GM18868 (cell line): ENCODE measurements at regions not wholly inside any gene's neighbourhood (a gene's known extent, or its start where the extent isn't known, plus 50 kb on each side); places are given as distances from the start of the nearest gene placed in this dataset.
"Not testable (repeated sequence)": the region's sequence is repeated elsewhere in the genome, so short reads cannot be mapped to it uniquely, and the experiment has no call there.

Experiments
- ATAC-seq: cut with Tn5 transposase; IDR thresholded peaks from one replicate; pipeline ENCODE4 v1.9.1; 2021; ENCODE audit warnings: mild to moderate bottlenecking, moderate library complexity; ENCODE audit not compliant: unreplicated experiment

DNA sequence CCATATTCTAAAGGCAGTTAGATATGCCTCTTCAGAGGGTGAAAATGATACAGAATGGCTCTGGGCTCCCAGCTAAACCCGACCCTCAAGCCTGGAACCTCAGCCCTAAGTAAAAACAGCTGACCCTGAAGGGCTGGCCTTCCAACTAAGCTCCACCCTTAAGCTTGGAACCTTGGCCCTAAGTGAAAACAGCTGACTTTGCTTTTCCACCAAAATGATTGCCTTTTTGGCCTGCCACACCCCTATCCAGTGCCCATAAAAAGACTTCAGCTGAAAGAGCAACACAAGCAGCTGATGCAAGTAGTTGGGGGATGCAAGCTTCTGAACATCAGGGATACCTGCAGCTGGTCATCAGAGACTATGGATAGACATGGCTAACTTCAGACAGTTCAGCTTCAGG lies 647.4 kb upstream of the SGCD start:
- ATAC-seq: no peak

DNA sequence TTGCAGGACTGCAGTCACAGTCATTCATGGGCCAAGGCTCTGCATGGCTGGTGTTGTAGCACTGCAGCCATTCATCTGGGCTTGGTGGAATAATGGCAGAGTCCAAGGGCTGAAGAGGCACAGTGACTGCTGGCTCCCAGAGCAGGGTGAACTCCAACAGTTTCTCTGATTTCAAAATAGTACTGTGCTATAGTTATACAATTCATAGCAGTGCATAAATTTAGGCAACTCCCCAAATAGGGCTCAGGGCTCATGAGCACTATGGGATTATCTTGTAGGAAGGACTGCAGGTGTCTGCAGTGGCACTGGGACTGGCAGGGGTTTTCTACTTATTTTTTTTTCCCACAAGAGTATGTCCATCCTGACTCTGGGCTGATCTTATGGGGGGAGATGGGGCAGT lies 642.5 kb upstream of the SGCD start:
- ATAC-seq: no peak

DNA sequence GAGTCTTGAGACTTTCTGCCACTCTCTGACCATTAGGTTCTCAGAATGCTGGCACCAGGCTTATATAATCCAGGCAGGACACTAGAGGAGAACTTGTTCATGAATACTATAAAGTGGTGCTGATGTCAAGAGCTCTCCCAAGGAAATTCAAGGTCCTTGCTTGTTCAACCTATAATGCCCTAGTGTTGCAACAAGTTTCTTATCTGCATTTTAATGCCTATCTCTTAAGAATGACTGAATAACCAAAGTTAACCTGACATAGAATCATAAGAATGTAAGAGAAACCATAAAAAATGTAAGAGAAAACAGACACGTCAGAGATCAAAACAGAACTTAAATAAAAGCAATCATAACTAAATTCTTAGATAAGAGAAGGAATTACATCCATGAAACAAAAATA lies 640.8 kb upstream of the SGCD start:
- ATAC-seq: no peak

DNA sequence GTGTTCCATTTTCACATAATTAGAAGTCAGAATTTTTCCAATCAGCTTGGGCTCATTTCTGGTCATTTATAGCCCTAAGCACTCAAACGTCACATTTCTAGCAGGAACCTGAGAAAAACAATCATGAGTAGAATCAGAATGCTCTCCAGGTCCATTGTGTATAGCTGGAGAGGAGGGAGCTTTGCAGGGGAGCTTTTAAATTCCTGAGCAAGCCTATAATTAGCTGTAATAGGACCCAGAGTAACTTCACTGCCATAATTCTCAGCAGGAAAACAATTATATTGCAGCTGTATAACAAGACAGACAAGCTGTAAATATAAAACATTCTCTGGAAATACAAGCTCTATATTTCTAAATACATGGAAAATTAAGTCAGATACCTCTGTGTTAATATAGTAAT lies 637.6 kb upstream of the SGCD start:
- no peak for ATAC-seq

DNA sequence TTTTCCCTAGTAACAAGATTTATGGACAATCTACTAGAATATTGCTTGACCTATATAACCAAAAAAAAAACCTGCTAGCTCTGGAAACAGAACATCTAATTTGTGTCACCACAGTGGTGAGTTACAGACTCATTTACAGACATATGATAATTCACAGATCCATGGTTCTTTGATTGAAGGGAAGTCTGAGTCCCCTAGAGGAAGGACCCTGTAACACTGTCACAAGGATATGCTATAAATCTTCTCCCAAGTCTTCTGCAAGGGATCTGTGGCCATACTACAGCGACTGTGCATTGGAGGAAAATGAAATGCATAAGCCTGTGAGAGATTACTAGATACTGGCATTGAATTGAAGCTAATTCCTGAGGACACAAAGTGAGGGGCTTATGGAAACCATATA lies 630.6 kb upstream of the SGCD start:
- no peak for ATAC-seq

DNA sequence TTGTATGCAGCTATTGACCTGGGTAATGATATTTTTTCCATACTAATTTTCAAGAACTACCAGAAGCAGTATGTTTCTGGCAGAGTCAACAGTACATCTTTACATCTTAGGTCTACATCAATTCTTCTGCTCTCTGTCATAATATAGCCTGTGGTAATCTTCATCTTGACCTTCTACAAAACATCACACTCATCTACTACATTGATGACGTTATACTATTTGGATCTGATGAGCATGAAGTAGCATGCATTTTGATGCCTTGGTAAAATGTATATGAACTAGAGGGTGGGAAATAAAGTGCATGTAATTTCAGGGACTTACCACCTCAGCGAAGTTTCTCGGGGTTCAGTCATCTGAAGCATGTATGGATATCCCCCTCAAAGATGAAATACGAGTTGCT lies 629.7 kb upstream of the SGCD start:
- ATAC-seq: no peak

DNA sequence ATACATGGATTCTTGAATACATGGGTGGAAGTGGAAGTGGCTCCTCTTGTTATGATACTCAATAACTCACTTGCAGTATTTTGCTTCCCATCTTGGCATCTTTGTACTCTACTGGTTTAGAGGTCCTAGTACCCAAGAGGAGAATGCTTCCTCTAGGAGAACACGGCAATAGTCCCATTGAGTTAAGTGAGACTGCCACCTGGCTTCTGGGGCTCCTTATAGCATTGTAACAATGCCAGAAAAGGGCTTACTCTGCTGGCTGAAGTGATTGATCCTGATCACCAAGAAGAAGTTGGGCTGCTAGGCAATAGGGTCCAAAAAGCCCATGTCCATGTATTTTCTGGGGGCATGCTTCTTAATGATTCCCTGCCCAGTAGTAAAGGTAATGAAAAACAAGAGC lies 627.6 kb upstream of the SGCD start:
- ATAC-seq: no peak

DNA sequence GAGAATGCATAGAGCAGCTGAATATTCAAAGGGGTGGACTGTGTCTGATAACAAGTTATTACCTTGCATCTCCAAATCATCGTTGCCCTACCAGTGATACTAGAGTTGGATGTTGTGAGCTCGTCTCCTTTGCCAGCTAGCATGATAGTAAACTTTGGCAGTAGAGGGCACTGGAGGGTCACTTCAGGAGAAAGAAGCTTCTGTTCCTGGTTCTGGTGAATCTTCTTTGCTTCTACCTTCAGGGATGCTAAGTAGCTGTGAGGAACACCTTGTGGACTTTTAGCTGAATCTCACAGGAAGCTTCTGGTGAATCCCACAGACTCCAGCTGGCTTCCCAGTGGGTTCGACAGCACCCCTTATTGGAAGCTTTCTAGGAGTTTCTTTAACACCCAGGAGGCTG lies 626.6 kb upstream of the SGCD start:
- no peak for ATAC-seq

DNA sequence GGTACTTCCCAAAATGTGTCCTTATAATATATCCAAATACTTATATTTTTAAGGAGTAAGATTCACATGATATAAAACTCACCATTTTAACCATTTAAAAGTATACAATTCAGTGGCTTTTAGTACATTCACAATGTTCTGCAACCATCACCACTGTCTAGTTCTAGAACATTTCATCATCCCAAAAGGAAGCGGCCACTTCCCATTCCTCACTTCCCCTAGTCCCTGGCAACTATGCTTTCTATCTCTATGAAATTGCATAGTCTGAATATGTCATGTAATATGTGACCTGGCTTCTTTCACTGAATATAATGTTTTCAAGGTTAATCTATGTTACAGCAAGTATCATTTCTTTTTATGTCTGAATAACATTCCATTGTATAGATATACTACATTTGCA lies 615.1 kb upstream of the SGCD start:
- no peak for ATAC-seq

DNA sequence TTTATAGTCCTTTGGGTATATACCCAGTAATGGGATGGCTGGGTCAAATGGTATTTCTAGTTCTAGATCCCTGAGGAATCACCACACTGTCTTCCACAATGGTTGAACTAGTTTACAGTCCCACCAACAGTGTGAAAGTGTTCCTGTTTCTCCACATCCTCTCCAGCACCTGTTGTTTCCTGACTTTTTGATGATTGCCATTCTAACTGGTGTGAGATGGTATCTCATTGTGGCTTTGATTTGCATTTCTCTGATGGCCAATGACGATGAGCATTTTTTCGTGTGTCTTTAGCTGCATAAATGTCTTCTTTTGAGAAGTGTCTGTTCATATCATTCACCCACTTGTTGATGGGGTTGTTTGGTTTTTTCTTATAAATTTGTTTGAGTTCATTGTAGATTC lies 612.5 kb upstream of the SGCD start:
- ATAC-seq: not testable (repeated sequence)

DNA sequence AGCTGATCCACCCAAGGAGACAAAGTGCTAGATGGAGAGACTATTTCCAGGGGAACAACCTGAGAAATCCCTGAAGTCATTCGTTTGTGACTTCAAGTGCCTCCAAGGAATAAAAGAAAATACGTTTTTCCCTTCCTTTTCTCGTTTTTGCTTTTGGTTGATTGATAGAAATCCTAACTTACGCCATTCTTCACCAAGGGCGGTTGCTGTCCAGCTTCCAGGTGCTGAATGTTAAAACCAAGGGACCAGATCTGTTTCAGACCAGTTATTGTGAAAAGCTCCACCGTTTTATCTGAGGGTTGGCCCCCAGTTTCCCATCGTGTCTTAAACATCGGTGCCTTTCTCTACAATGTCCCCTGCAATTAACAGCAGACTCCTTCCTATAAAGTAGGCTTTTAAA lies 600.7 kb upstream of the SGCD start:
- ATAC-seq: no peak

DNA sequence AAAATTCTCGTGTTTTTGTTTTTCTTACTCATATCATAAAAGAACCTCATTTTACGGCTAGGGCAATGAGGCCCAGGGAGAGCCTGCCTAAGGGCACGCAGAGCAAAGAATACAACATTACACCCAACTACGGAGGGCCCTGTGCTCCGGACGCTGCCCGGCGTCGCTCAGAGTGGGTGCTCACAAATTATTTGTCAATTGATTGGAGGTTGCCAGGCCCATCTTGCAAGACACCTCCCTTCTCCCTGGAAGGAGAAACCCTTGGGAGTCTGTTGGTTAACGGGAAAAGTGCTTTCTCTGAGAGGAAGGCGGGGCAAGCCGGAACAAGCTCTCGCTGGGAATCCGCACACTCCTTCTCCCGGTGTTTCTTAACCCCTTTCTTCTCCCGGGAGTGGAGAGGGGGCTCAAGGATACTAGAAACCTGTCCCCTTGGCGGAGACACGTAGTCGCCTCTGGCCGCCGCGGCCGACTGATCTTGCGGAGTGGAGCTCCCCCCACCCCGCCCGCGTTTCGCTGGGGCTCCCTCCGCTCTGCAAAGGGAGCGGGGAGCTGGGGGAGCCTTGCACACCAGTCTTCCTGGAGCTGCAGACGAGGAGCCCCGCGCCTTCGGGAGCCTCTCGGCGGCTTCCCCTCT lies 599.3 kb upstream of the SGCD start:
- ATAC-seq: no peak

DNA sequence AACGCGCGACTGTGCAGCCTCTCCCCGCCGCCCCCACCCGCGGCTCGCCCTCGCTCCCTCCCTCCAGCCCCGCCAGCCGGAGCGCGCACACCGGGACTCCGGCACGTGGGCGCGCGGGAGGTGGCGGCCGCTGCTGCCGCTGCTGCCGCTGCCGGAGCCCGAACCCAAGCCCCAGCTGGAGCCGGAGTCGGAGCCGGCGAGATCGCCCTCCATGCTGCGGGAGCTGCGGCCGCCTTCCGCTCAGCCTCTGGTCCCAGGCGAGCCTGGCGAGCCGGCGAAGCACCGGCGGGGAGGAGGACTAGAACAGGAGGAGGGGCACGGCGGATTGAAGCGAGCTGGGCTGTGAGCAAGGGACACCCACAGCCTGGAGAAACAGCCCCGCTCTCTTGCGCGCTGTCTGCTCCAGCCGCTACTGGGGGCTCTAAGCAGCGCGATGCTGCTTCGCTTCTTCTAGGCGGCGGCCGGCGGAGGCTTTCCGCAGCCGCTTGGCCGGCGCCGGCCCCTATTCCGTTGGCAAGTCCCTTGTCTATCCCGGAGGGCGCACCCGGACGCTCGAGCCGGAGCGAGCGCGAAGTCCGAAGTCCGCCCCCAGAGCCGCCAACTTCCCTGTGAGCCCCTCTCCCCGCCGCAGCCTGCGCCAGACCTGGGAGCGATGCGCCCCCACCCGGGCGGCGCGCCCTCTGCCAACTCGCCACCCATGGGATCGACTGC lies 598.7 kb upstream of the SGCD start:
- no peak for ATAC-seq

DNA sequence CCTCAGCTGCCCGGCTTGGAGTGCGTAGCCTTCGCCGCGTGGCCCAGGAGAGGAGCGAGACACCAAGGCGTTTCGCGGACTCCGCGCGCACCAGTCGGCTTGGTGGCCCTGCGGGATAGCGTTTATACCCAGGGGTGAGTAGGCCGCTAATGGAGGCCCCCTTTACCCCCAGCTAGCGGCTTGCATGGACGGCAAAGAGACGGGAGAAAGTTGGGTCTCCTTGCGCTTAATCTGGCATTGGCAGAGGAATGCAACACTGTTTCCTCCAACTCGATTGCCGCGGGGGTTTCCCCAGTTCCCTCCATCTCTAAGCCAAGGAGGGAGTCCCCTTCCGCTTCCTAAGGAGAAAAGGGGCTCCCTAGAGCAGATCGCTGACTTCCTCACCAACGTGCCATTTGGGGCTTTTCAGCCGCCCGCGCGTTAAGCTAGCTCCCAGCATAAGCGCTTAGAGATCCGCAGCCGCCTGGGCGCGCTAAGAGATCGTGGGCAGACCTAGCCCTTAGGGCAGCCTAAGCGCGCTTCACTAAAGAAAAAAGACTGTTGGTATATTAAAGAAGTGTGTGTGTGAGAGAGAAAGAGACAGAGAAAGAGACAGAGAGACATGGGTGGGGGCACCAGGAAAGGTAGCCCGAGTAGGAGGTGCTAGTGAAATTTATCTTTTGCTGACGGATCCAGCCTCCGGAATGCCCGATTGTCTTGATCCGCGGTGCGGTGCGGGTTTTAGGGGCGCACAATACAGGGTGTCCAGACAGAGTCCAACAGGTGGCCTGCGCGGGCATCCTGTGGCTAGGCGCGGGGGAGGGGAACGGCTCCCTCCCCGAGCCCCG lies 597.9 kb upstream of the SGCD start:
- no peak for ATAC-seq

DNA sequence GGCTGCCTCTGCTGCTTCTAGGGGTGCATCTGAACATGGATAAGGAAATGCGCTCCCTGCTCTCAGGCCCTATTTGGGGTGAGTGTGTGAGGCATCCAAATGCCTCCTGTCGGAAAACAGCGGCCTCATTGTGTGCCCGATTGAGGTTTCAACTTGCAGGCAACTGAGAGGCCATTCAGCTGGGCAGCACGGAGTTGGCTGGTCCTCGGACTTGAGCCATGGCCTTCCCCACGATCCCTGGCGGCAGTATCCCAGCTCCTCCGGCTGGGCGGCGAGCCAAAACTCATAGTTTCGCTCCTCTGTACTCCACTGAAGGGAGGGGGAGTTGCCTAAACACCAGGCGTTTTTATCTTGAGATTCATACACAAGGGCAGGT lies 597.3 kb upstream of the SGCD start:
- no peak for ATAC-seq

DNA sequence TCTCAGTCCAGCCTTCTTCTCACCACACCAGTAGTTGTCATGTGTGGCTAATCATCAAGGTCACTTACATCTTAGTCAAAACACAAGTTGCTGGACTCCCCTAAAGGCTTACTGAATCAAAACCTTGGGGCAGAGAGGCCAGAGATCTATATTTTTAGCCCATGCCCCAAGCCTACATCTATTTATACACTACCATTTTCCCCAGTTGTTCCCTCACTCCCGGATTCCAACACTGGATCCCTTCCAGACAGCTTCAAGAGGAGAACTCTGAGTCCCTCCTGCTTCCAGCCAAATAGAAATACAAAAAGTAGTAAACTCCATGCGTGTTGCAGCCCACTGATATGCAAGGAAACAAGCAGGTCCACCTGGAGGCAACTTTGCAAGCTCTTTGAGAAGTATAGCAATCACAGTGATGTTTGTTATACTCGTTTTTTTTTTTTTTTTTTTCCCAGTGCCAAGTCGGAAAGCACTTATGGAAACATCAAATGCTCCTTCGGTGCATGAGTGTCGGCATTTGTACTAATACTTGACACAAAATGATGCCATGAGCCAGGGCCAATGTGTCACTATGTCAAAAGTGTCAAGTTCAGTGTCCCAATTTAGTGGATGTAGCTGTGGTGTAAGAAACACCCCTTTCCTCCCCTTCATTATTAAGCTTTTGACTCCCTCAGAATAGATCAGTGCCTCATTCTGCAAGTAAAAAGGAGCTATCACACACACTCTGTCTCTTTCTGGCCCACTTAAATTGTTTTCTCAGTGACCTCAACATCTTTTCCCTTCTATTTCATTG lies 594.2 kb upstream of the SGCD start:
- ATAC-seq: no peak

DNA sequence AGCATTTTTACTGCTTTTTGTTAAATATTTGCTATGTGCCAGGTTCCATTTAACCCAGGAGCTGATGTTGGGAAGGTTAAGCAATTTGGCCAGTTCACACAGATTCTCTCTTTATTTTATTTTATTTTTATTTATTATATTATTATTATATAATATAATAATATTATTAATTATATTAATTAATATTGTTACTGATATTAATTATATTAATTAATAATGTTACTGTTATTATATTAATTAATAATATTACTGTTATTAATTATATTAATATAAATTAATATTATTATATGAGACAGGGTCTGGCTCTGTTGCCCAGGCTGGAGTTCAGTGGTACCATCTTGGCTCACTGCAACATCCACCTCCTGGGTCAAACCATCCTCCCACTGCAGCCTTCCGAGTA lies 593.0 kb upstream of the SGCD start:
- ATAC-seq: no peak

DNA sequence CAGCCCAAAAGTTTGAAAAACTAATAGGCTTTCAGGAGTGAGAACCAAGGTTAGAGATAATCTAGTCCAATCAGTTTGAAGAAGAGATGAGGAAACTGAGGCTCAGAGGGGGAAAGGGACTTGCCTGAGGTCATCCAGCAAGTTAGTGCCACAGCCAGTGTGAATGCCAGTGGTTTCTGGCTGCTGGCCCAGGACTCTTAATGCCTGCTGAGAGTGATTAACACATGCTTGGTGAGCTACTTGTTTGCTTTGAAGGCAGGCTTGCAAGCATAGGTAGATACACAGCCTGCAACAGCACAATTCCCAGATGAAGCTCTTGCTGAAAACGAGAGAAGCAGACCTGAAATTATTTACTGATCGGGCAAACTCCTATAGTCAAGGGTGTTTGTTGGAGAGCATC lies 591.6 kb upstream of the SGCD start:
- ATAC-seq: no peak

DNA sequence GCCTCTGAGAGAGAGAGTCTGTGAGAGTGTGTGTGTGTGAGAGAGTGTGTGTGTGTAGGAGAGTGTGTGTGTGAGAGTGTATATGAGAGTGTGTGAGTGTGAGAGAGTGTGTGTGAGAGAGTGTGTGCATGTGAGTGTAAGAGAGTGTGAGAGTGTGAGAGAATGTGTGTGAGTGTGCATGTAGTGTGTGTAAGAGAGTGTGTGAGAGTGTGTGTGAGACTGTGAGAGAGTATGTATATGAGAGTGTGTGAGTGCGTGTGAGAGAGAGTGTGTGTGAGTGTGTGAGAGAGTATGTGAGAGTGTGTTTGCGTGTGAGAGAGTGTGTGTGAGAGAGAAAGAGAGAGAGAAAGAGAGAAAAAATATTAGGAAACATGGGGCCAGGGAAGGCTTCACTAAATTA lies 588.3 kb upstream of the SGCD start:
- no peak for ATAC-seq

DNA sequence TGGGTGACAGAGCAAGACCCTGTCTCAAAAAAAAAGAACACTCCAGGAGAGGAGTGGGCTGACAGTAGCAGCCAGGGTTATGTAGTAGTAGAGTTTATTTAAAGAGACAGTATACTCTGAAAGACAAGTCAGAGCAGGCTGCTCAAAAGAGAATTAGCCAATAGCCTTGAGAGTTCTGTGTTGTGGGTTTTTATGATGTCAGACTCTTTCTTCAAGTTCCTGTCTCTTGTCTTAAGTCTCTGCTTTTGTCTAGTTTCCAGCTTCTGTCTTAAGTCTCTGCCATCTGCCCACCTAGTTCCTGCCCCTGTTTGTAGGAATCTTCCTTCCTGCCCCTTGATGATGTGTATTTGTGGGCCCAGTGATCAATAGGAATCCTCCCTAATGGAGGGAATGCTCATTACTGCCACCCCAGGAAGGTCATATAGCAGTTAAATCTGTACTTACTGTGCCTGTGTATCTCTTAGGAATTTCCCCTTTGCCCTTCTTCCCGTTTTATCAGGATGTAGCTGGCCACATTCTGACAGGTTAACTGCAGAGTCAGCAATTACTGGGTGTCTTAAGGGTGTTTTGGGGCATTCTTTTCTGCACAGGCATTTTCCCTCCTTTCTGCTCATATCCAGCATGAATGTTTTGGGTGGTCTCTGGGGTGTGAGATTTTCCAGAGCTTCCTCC lies 580.5 kb upstream of the SGCD start:
- no peak for ATAC-seq

DNA sequence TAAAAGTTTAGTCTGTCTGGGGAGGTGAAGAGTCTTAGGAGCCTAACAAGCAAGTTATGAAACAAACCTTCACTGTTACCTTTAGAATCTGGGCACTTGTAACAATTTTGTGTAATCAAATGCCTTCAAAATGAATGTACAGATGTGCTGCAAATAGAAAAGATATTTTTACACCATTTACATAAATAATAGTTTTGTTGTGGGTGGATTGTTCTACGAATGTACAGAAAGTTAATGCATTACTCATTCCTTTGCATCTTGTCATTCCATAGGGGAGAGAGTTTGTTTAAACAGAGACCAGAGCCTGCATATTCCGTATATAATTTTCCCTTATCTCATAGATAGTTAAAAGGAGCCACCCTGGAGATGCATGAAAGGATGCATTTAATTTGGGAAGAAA lies 576.9 kb upstream of the SGCD start:
- ATAC-seq: no peak
